ENCODE measurements at regions not wholly inside any gene's neighbourhood (a gene's known extent, or its start where the extent isn't known, plus 50 kb on each side); places are given as distances from the start of the nearest gene placed in this dataset.

- no peak for TF ChIP-seq REST (IDR thresholded peaks at IDR 0.05; ENCODE audit: low read depth, low read length)
- no peak for TF ChIP-seq CTCF (IDR thresholded peaks at IDR 0.05)
These were observed 298.1 kb upstream of the RTL1 start for GRCh38 chr14:101201535-101202151.

Data from SK-N-SH (cell line).